ENCODE measurements at regions not wholly inside any gene's neighbourhood (a gene's known extent, or its start where the extent isn't known, plus 50 kb on each side); places are given as distances from the start of the nearest gene placed in this dataset.

DNA sequence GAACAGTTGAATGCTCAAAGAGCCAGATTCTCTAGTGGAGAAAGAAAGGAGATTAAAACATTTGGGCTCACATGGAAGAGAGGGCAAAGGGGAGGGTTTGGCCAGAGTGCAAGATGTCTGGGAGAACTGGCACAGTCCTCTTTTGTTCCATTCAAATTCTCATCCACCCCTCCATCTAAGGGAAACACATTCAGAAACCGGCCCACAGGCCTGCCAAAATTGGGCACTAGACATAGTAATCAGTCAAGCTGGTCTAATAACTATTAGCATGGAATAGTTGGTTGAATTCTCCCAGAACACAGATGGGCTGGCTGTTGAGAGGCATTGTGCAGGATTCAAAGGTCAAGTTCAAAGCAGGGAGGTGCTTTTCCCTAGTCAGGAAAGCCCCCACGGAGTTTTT is 341.4 kb upstream of the IRAK1BP1 start (continued):
- no peak for TF ChIP-seq TCF7L2 (IDR thresholded peaks at IDR 0.05; ENCODE audit: borderline replicate concordance, extremely low read depth, insufficient read depth, insufficient read length)

GRCh38 chr6:78526432-78526831 is 340.9 kb upstream of the IRAK1BP1 start:
- no peaks in the 10 kb centered on the region for H3K9me2 ChIP-seq (ENCODE audit: insufficient read depth)
- no peaks in the 10 kb centered on the region for H3K36me3 ChIP-seq (ENCODE audit: control insufficient read depth in 1 of 2, insufficient read depth in 2 of 2, low read length in 2 of 2)
- ChIA-PET RAD21 (ENCODE audit: low non-redundant PET in 1 of 2, low total read pairs in 2 of 2, uncharacterized antibody in 2 of 2, unreplicated experiment in 2 of 2) (no interaction called here), POLR2A (no interaction called here), CTCF (no interaction called here)
- no peak overlapping the region for H3K27ac ChIP-seq (ENCODE audit: low read depth, low read length)
- DNase-seq (ENCODE audit: low read depth, low spot score) = no peak
- H3K9ac ChIP-seq (ENCODE audit: low read length) = no peak overlapping the region
- intact Hi-C loops (cut with micrococcal nuclease) = no loop called here
- H3K4me1 ChIP-seq (ENCODE audit: control insufficient read depth in 1 of 2, insufficient read depth in 2 of 2, low read length in 2 of 2) = no peaks in the 10 kb centered on the region
- no peak overlapping the region for H2AFZ ChIP-seq (ENCODE audit: low read depth, low read length, poor library complexity, severe bottlenecking)
- no peaks in the 10 kb centered on the region for H3K79me2 ChIP-seq (ENCODE audit: insufficient read depth, low read length)
- H3K4me2 ChIP-seq (ENCODE audit: low read length) = no peak overlapping the region
- no TSS peak for BruUV-seq (replicated peaks)
- ATAC-seq = no peak
- TF ChIP-seq CEBPB (IDR thresholded peaks at IDR 0.05; ENCODE audit: low read depth) = no peak
- TF ChIP-seq FOSL1 (IDR thresholded peaks at IDR 0.05; ENCODE audit: low read depth) = no peak
- TF ChIP-seq RAD21 (IDR thresholded peaks at IDR 0.05; ENCODE audit: low read depth) = no peak
- TF ChIP-seq EZH2 (IDR thresholded peaks at IDR 0.05) = no peak
- TF ChIP-seq CBX3 (IDR thresholded peaks at IDR 0.05; ENCODE audit: low read depth) = no peak
- no peak for TF ChIP-seq EGR1 (IDR thresholded peaks at IDR 0.05; ENCODE audit: low read depth)
- TF ChIP-seq POLR2A (IDR thresholded peaks at IDR 0.05; ENCODE audit: borderline replicate concordance, extremely low read depth, insufficient read depth, insufficient read length) = no peak
- TF ChIP-seq TCF7L2 (IDR thresholded peaks at IDR 0.05; ENCODE audit: borderline replicate concordance, extremely low read depth, insufficient read depth, insufficient read length) = no peak
- no peak for TF ChIP-seq ZNF274 (IDR thresholded peaks at IDR 0.05; ENCODE audit: low read depth, low read length)
- TF ChIP-seq ELF1 (IDR thresholded peaks at IDR 0.05; ENCODE audit: borderline replicate concordance, low read depth) = no peak
- no peak for TF ChIP-seq CTCF (IDR thresholded peaks at IDR 0.05 in 2 of 3, conservative IDR thresholded peaks at IDR 0.05 in 1 of 3; ENCODE audit: borderline replicate concordance in 1 of 3, insufficient read depth in 1 of 3, low read depth in 2 of 3, low read length in 2 of 3)
- no peak for TF ChIP-seq REST (IDR thresholded peaks at IDR 0.05; ENCODE audit: low read depth)
- no peak for TF ChIP-seq SIN3A (IDR thresholded peaks at IDR 0.05; ENCODE audit: low read depth)
- TF ChIP-seq SP1 (IDR thresholded peaks at IDR 0.05; ENCODE audit: low read depth) = no peak
- TF ChIP-seq YY1 (IDR thresholded peaks at IDR 0.05; ENCODE audit: extremely low read depth, insufficient replicate concordance, low read depth, low read length) = no peak
- TF ChIP-seq, protein P1, sequence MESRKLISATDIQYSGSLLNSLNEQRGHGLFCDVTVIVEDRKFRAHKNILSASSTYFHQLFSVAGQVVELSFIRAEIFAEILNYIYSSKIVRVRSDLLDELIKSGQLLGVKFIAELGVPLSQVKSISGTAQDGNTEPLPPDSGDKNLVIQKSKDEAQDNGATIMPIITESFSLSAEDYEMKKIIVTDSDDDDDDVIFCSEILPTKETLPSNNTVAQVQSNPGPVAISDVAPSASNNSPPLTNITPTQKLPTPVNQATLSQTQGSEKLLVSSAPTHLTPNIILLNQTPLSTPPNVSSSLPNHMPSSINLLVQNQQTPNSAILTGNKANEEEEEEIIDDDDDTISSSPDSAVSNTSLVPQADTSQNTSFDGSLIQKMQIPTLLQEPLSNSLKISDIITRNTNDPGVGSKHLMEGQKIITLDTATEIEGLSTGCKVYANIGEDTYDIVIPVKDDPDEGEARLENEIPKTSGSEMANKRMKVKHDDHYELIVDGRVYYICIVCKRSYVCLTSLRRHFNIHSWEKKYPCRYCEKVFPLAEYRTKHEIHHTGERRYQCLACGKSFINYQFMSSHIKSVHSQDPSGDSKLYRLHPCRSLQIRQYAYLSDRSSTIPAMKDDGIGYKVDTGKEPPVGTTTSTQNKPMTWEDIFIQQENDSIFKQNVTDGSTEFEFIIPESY (IDR thresholded peaks at IDR 0.05; ENCODE audit: extremely low read depth, insufficient replicate concordance, low read length) = no peak
- no peak for TF ChIP-seq JUND (IDR thresholded peaks at IDR 0.05)
- H3K27me3 ChIP-seq (ENCODE audit: insufficient read depth, low read length) = no peaks in the 10 kb centered on the region
- H3K9me3 ChIP-seq (ENCODE audit: control insufficient read depth in 1 of 2, insufficient read depth in 1 of 2, low read depth in 1 of 2, low read length in 2 of 2) = no peaks in the 10 kb centered on the region
- H3K4me3 ChIP-seq (replicated peaks in 1 of 2; ENCODE audit: low read depth in 1 of 2, low read length in 2 of 2) = no peak overlapping the region
- H4K20me1 ChIP-seq (ENCODE audit: insufficient read depth) = no peaks in the 10 kb centered on the region
